Left kidney (tissue), 1 donor: ENCODE measurements at regions not wholly inside any gene's neighbourhood (a gene's known extent, or its start where the extent isn't known, plus 50 kb on each side); places are given as distances from the start of the nearest gene placed in this dataset.

ENCODE experiments used
- DNase-seq: peaks from one replicate; pipeline ENCODE4 v3.0.0-alpha.2; 2013

DNA sequence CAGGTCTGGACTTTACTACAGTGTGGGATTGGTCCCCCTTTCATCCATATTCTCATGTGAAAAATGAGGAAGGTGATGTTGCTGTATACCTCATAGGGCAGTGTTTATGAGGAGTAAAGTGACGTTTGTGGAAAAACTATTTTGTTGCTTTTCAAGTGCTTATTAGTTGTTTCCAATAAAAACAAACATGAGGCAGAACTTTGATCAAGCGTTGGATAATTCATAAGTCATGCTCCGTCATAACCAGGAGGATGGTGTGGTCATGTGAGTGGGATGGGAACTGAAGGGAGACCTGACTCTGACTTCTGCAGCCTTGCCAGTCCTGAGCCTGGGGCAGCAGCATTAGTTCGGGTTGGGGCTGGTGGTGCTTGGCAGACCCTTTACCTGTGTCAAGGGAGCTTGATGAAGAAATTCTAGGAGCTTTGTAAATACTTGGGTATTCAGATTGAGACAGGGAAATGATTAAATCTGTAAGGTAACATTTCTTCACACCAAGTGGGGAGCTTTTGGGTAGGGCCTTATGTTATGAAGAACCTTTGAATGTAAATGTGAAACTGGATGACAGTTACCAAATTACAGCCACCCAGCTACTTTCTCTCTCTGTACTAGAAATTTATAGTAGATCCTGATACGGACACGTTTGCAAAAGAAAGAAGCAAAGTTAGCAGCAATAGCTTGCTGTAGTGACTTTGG lies 462.4 kb upstream of the RGS6 start:
- DNase-seq, result no peak

DNA sequence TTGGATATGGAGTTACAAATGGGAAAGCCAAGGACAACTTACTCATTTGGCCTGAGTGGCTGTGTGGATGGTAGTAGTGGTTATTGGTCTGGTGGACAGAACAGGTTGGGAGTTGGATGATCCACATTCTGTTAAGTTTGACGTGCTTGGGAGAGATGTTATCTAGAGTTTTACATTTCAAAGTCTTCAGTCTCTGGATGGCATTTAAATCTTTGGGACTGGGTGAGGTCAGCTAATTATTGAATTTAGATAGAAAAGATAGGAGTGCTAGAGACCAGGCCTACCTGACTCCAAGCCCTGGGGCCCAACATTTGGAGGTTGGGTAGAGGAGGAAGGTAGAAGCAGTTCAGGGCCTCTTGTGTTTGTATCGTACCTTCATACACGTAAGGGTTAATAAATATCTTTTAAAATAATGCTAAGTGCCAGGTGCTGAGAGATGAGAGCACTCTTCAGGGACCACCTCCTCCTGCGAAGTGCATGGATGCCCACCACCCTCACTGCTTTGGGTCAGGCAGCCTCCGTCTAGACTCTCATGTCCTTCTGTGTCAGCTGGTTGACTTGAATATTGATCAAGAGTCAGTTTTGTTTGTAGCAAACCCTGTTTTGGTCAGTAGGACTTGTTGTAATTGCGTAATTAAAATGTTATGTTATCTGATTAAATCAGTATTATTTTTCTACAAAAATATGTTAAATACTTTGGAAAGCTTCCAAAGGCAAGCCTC lies 460.4 kb upstream of the RGS6 start:
- no peak for DNase-seq

DNA sequence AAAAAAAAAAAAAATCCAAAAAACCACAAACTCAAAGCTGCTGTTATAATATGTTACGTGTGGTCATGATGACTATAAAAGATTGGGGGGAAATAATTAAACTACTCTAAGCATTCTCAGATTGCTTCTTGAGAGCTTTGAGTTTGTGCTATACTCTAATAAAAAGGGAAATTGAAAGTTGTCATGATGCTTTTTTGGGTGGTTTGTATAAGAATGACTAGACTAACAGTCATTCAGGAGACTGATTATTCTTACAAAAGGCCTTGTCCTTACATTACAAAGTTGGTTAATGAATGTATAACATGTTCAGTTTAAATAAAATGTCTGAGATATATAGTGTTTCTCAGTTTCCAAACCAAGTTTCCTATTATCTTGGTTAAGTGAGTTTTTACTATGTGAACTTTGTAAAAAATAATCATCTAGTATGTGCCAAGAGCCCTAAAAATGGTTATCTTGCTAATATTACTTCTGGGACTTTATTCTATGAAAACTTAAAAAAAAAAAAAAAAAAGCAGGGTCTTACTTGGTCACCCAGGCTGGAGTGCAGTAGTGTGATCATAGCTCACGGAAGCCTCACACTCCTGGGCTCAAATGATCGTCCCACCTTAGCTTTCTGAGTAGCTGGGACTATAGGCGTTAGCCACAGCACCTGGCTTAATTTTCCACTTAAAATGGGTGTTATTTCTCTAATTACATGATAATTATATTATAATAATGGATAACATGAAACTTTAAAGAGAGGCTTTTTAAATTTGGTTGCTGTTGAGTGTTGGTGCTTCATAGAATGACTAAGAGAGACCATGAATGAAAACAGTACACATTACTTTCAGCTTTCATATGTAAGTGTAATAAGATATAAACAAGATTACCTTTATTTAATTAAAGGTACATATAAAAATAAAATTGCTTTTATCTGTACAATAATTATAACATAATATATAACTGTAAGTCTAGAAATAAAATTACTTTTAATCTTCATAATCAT lies 459.6 kb upstream of the RGS6 start:
- no peak for DNase-seq

DNA sequence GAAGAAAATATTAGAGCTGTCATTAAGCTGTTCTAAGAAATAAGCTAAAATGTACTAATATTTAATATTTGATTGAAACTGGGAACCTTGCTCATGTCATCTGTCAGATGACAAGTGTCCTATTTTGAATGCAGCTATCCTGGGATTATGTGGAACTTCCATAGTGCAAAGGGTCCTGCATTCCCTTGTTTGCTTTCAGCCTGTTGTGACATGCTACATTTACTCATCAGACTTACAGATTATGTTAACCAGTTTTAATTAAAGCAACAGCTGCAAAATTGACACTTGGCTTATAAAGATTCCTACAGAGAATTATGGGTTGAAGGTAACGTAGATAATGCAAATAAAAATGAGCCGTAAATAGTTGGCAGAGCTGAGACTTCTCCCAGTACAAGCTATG lies 458.4 kb upstream of the RGS6 start:
- DNase-seq, result no peak

DNA sequence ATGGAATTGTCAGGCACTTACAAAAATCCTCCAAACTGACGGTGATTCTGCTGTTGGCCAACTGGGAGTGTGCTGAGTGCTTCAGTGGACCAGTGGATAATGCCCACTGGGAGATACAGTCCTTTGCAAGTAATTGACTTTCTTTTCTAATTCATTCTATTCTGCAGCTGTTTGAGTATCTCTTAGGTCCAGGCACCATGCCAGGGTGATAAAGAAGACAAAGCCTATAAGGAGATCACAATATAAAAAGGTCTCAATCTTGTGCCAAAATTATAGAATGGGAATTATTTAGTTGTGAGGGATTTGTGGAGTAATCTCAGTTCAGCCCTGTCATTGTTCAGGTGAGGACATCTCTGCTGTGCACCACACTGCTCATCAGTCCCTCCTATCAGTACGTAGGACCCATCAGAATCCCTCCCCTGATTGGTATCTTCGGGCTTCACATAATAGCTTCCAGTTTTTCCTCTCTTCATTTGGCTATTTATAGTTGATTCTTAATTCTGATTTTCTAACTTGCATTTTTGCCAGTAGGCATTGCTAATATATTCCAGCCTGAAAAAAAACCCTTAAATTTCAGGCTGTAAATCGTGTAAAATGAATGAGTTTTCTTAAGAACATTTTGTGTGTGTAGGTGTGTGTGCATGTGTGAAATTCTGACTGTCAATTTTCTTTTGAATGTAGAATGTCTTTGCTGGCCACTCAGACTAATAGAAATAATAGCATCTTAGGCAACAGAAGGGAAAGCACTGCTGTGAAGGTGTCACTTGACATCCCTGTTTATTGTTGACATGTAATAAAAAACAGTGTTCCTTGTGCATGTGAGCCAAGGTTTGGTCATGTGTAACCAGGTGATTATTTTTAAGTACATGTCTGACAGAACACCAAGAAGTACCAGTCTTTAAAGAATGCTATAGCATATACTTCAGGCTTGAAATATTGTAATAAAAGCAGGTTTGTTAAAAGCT lies 457.6 kb upstream of the RGS6 start:
- DNase-seq, result no peak

DNA sequence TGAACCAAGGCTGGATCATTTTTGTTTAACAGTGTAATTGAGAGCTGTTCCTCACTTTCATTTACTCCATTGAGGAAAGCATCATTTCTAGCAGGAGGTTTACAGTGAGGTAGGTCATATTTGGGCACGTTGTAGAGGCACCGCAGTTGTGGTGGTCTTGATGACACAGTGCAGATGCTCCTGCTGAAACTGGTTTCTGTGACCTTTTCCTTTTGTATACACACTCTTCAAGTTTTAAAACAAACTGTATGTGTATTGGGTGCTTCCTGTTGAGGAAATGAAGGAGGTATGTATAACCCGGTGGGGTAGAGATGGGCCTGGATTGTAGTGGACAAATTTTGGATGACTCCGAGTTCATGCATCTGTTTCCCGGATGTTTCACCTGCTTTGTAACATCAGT lies 456.3 kb upstream of the RGS6 start:
- no peak for DNase-seq

DNA sequence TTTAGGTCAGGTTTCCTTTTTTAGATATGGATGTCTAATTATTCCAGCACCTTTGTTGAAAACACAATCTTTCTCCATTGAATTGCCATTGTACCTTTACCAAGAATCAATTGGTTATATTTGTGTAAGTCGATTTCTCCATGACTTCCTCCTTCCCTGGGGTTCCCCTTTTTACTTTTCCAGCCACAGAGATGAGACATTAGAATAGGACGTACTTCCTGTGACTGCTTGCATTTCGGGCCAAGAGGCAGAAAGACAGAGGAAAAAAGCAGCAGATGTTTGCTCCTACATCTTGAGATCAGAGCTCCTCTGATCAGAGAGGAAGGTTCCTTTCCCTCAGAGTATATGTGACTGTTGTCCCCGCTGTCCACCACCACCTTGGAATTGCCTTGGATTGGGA lies 453.7 kb upstream of the RGS6 start:
- no peak for DNase-seq

DNA sequence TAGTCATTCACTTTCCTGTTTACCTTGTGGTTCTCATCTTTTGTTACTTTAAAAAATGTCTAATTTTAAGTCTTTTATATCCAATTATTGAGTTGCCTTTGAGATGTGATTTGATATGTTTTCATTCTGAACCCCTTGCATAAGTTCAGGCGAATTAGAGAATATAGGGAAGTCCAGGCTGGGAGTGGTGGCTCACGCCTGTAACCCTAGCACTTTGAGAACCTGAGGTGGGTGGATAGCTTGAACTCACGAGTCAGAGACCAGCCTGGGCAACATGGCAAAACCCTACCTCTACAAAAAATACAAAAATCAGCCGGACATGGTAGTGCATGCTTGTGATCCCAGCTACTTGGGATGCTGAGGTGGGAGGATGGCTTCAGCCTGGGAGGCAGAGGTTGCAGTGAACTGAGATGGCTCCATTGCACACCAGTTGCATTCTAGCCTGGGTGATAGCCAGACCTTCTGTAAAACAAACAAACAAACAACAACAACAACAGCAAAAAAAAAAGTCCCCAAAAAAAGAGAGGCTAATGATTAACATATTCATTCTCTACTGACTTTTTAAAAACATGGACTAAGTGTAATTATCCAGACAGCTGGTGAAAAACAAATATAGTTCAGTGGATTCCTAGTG lies 451.1 kb upstream of the RGS6 start:
- DNase-seq, result no peak

DNA sequence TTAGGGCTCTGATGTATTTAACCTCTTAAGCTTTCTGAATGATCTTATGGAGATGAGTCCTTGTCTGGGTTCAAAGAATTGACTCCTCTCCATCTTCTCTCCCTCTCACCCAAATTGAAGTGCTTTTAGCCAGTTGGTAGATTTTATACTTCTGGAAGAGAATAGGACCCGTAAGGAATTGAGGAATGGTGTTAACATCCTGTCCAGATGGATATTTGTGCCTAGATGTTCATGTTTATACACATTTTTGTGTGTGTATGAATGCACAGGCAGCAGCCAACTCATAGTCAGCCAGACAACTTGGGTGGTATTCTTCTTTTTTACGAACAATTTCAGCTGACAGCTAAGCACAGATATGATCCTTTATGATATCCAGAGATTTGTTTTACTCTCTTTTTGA lies 449.6 kb upstream of the RGS6 start:
- DNase-seq, result no peak

DNA sequence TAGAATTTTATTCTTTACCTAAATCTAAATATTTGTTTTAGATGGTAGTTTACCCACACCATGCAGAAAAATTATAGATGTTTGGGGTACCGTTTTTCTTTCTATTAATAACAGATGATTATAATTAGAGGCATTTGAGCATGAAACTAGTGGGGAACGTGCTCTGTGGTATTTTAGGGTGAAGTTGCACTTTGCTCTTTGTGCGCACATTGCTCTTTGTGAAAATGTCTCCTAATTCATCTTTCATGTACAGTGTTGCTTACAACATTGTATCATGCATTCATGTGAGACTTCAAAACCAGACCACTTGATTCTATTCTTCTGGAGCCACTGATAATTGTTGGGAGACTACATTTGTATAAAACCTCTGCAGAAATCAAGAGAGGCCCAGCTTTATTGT lies 449.1 kb upstream of the RGS6 start:
- no peak for DNase-seq

DNA sequence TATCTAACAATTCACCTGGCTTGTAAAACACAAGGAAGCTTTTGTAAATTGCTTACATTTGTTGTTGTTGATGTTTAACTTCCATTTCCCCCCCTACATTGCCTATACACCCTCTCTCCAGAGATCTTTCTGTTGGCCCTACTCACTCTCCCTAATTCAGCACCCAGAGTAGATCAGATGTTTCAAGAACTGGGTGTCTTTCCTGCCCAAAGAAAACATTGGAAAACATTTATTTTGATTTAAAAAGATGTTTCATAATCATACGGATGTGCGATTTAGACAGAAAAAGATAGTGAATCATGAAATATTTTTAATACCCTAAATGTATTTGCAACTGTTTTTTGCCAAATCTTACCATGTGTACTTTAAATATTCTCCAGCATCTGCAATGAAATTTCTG lies 446.4 kb upstream of the RGS6 start:
- DNase-seq, result no peak

DNA sequence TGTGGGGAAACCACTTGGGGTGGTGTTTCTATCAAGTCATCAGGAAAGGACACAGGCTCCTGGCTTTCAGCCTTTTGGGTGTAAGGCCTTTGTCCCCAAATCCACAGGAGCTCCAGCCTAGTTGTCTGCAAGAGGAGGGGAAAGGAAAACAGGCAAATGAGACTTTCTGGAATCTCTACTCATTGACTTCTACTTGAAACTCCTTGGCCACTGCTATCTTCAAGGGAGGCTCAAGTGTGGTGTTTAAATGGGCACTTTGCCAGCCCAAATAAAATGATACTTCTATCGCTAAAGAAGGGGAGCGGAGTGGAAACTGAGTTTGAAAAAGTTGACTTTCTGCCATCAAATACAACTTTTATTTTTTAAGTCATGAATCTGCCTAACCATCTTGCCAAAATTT lies 445.9 kb upstream of the RGS6 start:
- no peak for DNase-seq

DNA sequence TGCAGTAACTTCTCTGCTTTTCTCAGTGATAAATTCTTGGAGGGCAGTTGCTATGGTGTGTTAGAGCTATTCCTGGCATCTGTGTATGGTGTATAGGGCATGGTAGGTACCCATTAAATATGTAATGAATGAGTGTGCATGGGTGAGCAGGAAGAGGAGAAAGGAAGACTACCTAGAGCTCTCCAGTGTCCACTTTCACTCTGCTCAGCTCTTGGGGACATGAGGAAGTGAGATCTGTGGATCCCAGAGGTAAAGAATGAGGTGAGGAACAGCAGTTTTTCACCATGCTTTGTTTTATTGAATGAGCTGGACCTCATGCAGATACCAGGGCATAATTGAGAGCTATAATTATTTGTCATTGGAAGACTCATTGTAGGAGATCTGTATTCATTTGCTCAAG lies 444.8 kb upstream of the RGS6 start:
- no peak for DNase-seq

DNA sequence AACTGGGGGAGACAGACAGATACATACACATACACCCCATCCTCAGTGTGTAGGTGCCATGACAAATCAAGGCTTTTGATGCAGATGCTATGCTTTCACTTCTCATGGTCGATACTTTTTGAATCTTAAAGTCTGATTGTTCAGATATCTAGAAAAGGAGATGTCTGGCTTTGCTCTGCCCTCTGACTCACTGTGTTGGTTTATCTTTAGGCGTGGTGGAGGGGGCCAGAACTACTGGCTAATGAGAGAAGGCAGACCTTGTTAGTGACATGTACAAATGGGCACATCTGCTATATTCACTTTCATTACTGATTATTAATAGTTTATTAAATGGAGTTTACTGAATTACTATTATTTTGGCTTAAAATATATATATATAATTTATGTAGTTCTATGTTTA lies 444.3 kb upstream of the RGS6 start:
- no peak for DNase-seq

DNA sequence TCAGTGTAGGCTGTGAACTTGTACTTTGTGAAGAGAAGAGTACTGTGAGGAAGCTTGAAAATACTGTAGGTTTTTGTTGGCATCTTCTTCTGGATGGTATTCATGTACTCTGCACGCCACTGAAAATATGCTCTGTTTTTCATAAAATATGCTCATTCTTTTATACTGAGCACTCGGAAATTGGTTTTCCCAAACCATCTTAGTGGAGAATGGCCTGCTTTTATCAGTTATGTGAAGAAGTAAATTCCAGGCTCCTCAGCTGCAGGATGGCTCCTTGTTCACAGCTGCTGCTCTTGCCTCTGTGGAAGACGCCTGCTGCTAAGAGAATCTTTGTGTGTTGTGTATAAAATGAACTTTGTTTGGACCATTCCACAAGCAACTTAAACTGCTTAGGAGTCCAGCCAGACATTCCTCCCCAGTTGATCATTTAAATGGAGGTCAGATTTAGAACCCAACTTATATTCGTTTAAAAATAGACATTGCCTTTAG lies 443.5 kb upstream of the RGS6 start:
- no peak for DNase-seq

DNA sequence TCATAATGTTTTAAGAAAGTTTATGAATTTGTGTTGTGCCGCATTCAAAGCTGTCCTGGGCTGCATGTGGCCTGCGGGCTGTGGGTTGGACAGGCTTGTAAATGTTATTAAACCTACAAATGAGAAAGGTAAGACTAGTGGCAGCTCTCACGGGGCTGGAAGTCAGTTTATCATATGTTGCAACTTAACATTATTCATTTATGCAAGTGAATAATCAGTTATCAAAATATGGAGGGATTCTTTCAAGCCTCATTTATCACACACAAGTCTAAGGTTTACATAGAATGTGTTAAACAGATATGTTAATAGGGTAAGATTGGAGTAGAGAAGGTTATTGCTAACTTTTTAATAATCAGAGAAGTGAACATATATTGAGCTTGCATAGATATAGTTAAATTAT lies 442.5 kb upstream of the RGS6 start:
- DNase-seq, result no peak

DNA sequence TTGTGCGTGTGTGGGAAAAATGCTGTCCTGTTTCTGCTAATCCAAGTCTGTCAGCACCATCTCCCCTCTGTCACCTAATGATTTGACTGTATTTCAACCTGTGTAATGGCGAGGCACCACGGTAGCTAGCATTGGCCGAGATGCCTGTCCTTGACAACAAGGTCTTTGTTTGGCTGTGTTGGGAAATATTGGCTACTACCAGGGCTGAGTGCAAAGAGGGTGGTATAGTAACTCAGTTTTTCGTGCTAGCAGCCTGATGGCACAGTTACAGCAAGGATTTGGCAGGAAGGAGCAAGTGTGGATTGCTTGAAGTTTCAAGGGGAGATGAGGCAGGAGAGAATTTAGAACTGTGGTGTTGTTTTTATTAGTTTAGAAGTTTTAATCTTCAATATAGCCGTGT lies 440.3 kb upstream of the RGS6 start:
- no peak for DNase-seq

DNA sequence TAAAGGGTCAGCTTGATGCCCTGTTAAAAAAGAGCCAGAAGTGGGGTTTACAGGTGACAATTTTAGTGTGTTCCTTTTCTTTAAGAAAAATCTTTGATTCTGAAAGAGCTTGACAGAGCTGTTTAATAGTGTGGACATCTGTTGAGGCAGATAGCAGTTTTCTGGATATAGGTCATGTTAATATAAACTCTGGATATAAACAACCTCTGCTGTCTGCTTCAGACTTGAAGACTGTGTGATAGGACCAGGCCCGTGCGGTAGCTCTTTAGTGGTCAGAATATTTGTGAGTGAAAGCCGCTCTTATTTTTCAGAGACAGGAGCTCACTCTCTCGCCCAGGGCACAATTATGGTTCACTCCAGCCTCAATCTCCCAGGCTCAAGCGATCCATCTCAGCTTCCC lies 439.9 kb upstream of the RGS6 start:
- no peak for DNase-seq

DNA sequence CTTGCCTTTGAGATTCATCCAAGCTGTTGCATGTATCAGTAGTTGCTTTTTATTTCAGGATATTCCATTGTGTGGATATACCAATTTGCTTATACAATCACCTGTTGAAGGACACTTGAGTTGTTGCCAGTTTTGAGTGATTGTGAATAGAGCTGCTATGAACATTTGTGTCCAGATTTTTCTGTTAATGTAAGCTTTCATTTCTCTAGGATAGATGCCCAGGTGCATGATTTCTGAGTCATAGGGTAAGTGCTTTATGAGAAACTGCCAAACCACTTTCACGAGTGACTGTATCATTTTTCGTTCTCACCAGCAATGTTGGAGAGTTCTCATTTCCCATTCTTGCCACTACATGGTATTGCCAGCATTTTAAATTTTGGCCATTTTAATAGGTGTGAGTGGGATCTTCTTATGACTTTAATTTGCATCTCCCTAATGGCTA lies 434.6 kb upstream of the RGS6 start:
- DNase-seq, result no peak

DNA sequence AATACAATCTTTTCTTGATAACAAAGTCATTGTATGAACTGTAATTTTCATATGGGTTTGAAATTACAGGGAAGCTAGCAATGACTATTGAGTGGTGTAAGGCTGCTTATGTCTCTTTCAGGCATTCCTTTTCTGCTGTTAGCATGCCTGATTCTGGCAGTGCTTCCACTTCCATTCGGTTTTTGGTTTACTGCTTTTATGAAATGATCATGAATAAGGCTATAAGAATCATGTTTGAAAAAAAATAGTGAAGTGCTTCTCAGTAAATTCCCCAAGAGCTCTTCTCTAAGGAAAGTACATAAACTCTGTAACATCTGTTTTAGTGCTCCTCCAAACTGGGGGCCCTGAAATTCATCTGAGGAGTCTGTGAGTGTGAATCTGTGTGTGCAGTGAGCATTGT lies 434.0 kb upstream of the RGS6 start:
- no peak for DNase-seq

DNA sequence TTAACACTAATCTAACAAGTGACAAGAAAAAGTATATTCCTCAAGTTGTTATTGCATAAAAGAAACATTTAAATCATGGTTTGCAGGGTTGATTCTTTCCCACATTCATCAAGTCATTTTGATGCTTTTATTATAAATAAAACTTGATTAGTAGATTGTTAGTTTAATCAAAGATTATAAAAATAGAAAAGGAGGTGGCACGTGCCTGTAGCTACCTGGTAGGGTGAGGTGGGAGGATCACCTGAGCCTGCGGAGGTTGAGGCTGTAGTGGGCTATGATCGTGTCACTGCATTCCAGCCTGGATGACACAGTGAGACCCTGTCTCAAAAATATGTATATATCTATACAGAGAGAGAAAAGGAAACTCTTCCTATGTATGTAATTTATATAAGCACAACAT lies 433.2 kb upstream of the RGS6 start:
- DNase-seq, result no peak
